Ovary (tissue), 3 donors: ENCODE measurements at regions not wholly inside any gene's neighbourhood (a gene's known extent, or its start where the extent isn't known, plus 50 kb on each side); places are given as distances from the start of the nearest gene placed in this dataset.

Experiments
- EP300 ChIP-seq: sonication (generic); formaldehyde crosslinking; IDR thresholded peaks from one replicate; pipeline ENCODE4 v1.6.1; 2017; ENCODE audit warnings: antibody characterized with exemption
- POLR2A ChIP-seq: fragments of 450-650 bp; IDR thresholded peaks from one replicate; pipeline ENCODE4 v1.6.1; 2017; ENCODE audit warnings: antibody characterized with exemption, mild to moderate bottlenecking, moderate library complexity
- TF ChIP-seq, protein P1 (sequence below), 3 donors: fragments of 450-650 bp in 2 of 3; fragments of 200-600 bp in 1 of 3; IDR thresholded peaks; one replicate each; pipeline versions ENCODE4 v1.5.1 to v1.8.0; 2016 to 2022; ENCODE audit warnings: antibody characterized with exemption in 3 of 3, mild to moderate bottlenecking in 1 of 3
- donor health status: DM: no; HTN: no; CAD: no.

GRCh38 chr3:180250172-180250571 is 213.4 kb upstream of the PEX5L start:
- no peak for TF ChIP-seq EP300
- TF ChIP-seq, protein P1, sequence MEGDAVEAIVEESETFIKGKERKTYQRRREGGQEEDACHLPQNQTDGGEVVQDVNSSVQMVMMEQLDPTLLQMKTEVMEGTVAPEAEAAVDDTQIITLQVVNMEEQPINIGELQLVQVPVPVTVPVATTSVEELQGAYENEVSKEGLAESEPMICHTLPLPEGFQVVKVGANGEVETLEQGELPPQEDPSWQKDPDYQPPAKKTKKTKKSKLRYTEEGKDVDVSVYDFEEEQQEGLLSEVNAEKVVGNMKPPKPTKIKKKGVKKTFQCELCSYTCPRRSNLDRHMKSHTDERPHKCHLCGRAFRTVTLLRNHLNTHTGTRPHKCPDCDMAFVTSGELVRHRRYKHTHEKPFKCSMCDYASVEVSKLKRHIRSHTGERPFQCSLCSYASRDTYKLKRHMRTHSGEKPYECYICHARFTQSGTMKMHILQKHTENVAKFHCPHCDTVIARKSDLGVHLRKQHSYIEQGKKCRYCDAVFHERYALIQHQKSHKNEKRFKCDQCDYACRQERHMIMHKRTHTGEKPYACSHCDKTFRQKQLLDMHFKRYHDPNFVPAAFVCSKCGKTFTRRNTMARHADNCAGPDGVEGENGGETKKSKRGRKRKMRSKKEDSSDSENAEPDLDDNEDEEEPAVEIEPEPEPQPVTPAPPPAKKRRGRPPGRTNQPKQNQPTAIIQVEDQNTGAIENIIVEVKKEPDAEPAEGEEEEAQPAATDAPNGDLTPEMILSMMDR (IDR thresholded peaks at IDR 0.05), result no peak
- no peak for TF ChIP-seq POLR2A
